K562 (cell line): ENCODE measurements at regions not wholly inside any gene's neighbourhood (a gene's known extent, or its start where the extent isn't known, plus 50 kb on each side); places are given as distances from the start of the nearest gene placed in this dataset.

ENCODE experiments used
- ATAC-seq: fragments of 200-7000 bp; cut with Tn5 transposase; 3 replicates; pipeline ENCODE4 v1.9.1; 2020; ENCODE audit warnings: moderate library complexity
- BruUV-seq: library from RNA; stranded (reverse); fragments of 400-500 nt; replicated peaks from 2 replicates; lab custom pipeline; 2021; lab: Mats Ljungman, UMichigan
- CTCF ChIA-PET: fragments of 300-600 bp; formaldehyde crosslinking; extraction: SDS; loops from one replicate; lab custom pipeline; 2021; ENCODE audit warnings: low intra/inter-chr PET ratio; lab: Yijun Ruan, JAX
- POLR2A ChIA-PET: fragments of 300-600, 350-650 bp; sonication (Branson Sonifier 250); formaldehyde crosslinking; extraction: SDS; loops from one replicate; lab custom pipeline; 2021; ENCODE audit warnings: antibody characterized with exemption, inconsistent platforms; lab: Yijun Ruan, JAX
- DNase-seq, 4 experiments: peaks; one replicate each; pipeline versions ENCODE4 v3.0.0 to v3.0.0-alpha.2; 2011 to 2018; ENCODE audit warnings: low spot score in 3 of 4, mixed read lengths in 3 of 4; ENCODE audit errors: extremely low read depth in 1 of 4
- FAIRE-seq: peaks from 2 replicates; lab custom pipeline; 2011; peaks lifted over from hg19 to GRCh38; lab: Jason Lieb, UNC
- H2AFZ ChIP-seq: 2 replicates; pipeline ENCODE4 v1.6.0; 2011; ENCODE audit warnings: low read depth, low read length, control low read depth, inconsistent platforms
- H3K27ac ChIP-seq: fragments of 200-600 bp; 3 replicates; pipeline ENCODE4 v1.8.0; 2011; ENCODE audit warnings: low read depth, mild to moderate bottlenecking, control low read depth, inconsistent platforms, low read length, moderate library complexity, mixed read lengths; ENCODE audit errors: extremely low read depth
- H3K27me3 ChIP-seq, 2 experiments: fragments of 300-600 bp in 1 of 2; 2 replicates in 1 of 2; 3 replicates in 1 of 2; pipeline versions ENCODE4 v1.6.0 to v1.8.0; 2011; ENCODE audit warnings: inconsistent platforms in 2 of 2, low read length in 2 of 2, mild to moderate bottlenecking in 1 of 2, mixed read lengths in 1 of 2, moderate library complexity in 1 of 2; ENCODE audit not compliant: control insufficient read depth in 2 of 2, insufficient read depth in 2 of 2
- H3K36me3 ChIP-seq: fragments of 300-600 bp; 3 replicates; pipeline ENCODE4 v1.8.0; 2011; ENCODE audit warnings: mild to moderate bottlenecking, low read length, inconsistent platforms; ENCODE audit not compliant: control insufficient read depth, insufficient read depth
- H3K4me1 ChIP-seq, 2 experiments: fragments of 200-600 bp in 1 of 2; replicated peaks in 1 of 2; 2 replicates in 1 of 2; 3 replicates in 1 of 2; pipeline versions ENCODE4 v1.5.1 to v1.8.0; 2011; ENCODE audit warnings: inconsistent platforms in 2 of 2, low read length in 2 of 2, mild to moderate bottlenecking in 1 of 2, mixed read lengths in 1 of 2, moderate library complexity in 1 of 2; ENCODE audit not compliant: control insufficient read depth in 2 of 2, insufficient read depth in 2 of 2
- H3K4me2 ChIP-seq: 2 replicates; pipeline ENCODE4 v1.6.1; 2011; ENCODE audit warnings: low read length, control low read depth, inconsistent platforms, mixed read lengths; ENCODE audit not compliant: insufficient read depth
- H3K4me3 ChIP-seq: fragments of 200-600 bp; sonication (generic), shearing (Covaris generic); 2 replicates; pipeline ENCODE4 v1.5.1; 2016; ENCODE audit warnings: control low read depth, inconsistent platforms
- H3K79me2 ChIP-seq: fragments of 200-600 bp; 3 replicates; pipeline ENCODE4 v1.8.0; 2011; ENCODE audit warnings: low read length, inconsistent platforms; ENCODE audit not compliant: control insufficient read depth, insufficient read depth
- H3K9ac ChIP-seq, 2 experiments: 2 replicates each; pipeline versions ENCODE4 v1.6.0 to v1.6.1; 2011; ENCODE audit warnings: low read depth in 2 of 2, low read length in 2 of 2, control low read depth in 1 of 2, inconsistent platforms in 1 of 2, mild to moderate bottlenecking in 1 of 2, mixed read lengths in 1 of 2; ENCODE audit not compliant: insufficient read depth in 1 of 2
- H3K9me1 ChIP-seq: one replicate; pipeline ENCODE4 v1.6.0; 2011; ENCODE audit warnings: inconsistent platforms, mild to moderate bottlenecking, low read length, moderate library complexity; ENCODE audit not compliant: control insufficient read depth, insufficient read depth
- H3K9me3 ChIP-seq: replicated peaks from 2 replicates; pipeline ENCODE4 v1.5.1; 2011; ENCODE audit warnings: low read depth, low read length, inconsistent platforms; ENCODE audit not compliant: control insufficient read depth, insufficient read depth
- H4K20me1 ChIP-seq: replicated peaks from 2 replicates; pipeline ENCODE4 v1.6.1; 2011; ENCODE audit warnings: low read length, inconsistent platforms, mixed read lengths; ENCODE audit not compliant: control insufficient read depth, insufficient read depth
- ARID1B ChIP-seq: fragments of 450-650 bp; IDR thresholded peaks from 2 replicates; pipeline ENCODE4 v1.6.1; 2016; ENCODE audit warnings: antibody characterized with exemption, mild to moderate bottlenecking, inconsistent platforms
- HEY1 ChIP-seq: fragments of 250-450 bp; sonication (Bioruptor Pico); IDR thresholded peaks from 2 replicates; pipeline ENCODE4 v1.5.0; 2020; ENCODE audit warnings: mild to moderate bottlenecking, moderate library complexity, borderline replicate concordance
- KDM4B ChIP-seq, 2 experiments: fragments of 450-650 bp in 1 of 2; sonication (generic) in 1 of 2; IDR thresholded peaks; 2 replicates each; pipeline ENCODE4 v1.6.1; 2016 to 2017; ENCODE audit warnings: borderline replicate concordance in 2 of 2, antibody characterized with exemption in 1 of 2, low read depth in 1 of 2, mild to moderate bottlenecking in 1 of 2
- SNRNP70 ChIP-seq: fragments of 200-400 bp; formaldehyde crosslinking; optimal IDR thresholded peaks from 2 replicates; pipeline ENCODE3; 2017; ENCODE audit warnings: low read depth, low read length
- ZNF586 ChIP-seq: fragments of 450-650 bp; formaldehyde crosslinking; conservative IDR thresholded peaks from 2 replicates; pipeline ENCODE4 v1.4.0; 2020; ENCODE audit warnings: mild to moderate bottlenecking, moderate library complexity
- ZNF668 ChIP-seq: fragments of 250-450 bp; sonication (Bioruptor Pico); IDR thresholded peaks from 2 replicates; pipeline ENCODE4 v1.8.0; 2022; ENCODE audit warnings: mild to moderate bottlenecking, inconsistent platforms
- WGBS: fragments of 100-300 bp; shearing (Covaris generic); methylation state at CpG from one replicate; pipeline ENCODE4 v1.1.6; 2016; ENCODE audit warnings: low coverage, mixed read lengths; ENCODE audit not compliant: insufficient coverage; ENCODE audit errors: missing lambda C conversion rate; 5-methylcytosine and 5-hydroxymethylcytosine counted together
- in situ Hi-C: fragments of 300-500 bp; cut with MboI; formaldehyde crosslinking; loops from 4 replicates; pipeline ENCODE4 v1.15.0; 2018; ENCODE audit warnings: inconsistent platforms, mixed read lengths
- intact Hi-C: fragments of 100-400 bp; cut with micrococcal nuclease; formaldehyde crosslinking; loops from 2 replicates; pipeline ENCODE4 v1.14.2; 2022
- TF ChIP-seq, protein P1 (sequence below): fragments of 450-650 bp; IDR thresholded peaks from 2 replicates; pipeline ENCODE4 v1.6.1; 2016; ENCODE audit warnings: antibody characterized with exemption

DNA sequence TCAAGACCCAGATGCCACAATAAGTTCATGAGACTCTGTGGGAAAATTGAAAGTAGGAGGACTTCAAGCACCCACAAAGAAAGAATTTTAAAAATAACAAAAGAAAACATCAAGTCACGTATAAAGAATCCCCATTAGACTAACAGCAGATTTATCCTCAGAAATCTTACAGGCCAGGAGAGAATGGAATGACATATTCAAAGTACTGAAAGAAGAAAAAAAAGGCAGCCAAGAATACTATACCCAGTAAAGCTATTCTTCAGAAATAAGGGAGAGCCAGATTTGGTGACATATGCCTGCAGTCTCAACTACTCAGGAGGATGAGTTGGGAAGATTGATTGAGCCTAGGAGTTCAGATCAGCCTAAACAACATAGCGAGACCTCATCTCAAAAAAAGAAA lies 84.3 kb upstream of the CD53 start (continued):
- TF ChIP-seq, protein P1, sequence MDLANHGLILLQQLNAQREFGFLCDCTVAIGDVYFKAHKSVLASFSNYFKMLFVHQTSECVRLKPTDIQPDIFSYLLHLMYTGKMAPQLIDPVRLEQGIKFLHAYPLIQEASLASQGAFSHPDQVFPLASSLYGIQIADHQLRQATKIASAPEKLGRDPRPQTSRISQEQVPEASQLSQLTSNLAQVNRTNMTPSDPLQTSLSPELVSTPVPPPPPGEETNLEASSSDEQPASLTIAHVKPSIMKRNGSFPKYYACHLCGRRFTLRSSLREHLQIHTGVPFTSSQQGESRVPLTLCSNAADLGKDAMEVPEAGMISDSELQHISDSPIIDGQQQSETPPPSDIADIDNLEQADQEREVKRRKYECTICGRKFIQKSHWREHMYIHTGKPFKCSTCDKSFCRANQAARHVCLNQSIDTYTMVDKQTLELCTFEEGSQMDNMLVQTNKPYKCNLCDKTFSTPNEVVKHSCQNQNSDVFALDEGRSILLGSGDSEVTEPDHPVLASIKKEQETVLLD = no peak

DNA sequence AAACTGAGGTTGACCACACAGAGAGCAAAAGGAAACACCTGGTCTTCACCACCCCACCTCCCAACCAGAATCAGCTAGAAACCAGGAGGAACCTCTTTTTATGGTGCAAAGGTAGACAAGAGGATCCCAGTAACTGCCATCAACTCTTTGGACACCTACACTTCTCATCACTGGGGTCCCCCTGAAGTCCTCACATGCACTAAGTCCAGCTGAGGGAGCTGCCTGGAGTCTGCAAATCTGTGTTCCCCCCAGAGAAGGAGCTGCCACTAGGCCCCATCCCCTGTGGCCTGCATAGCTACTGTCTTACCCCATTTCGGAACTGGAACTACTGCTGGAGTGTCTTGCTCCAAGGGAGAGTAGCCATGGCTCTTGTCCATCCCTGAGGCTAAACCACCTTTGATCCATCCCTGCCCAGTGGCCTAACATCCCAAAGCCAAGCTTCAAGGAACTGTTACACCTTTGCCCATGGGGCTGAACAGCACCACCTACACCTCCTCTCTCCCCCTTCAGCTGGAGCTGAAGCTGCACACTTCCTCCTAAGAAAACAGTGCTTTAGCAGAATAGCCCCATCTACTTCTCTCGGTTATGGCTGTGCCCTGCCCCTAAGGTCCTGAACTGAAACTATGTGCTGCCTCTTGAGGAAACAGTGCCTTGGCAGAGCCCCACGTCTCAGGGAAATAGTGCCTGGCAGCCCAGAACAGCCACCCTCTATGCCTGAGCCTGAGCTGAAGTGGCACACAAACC lies 85.4 kb upstream of the CD53 start:
- BruUV-seq = no TSS peak
- POLR2A ChIA-PET = interaction anchor here (0.9 to 1.5 kb wide), 2 partner anchors 8 to 15 kb away, joined by 3 to 5 read pairs; no protein-coding TSS in a partner anchor
- no peak overlapping the region for H3K4me3 ChIP-seq
- TF ChIP-seq SNRNP70 = no peak
- no peak for TF ChIP-seq ZNF668 (CRISPR knock-in tag)
- TF ChIP-seq HEY1 = no peak
- TF ChIP-seq ARID1B = no peak
- TF ChIP-seq ZNF586 (CRISPR knock-in tag) = no peak
- TF ChIP-seq KDM4B (IDR thresholded peaks at IDR 0.05; ENCODE audit: borderline replicate concordance in 2 of 2, low read depth in 1 of 2) = no peak

More for the DNA sequence above, 85.4 kb upstream of the CD53 start:
- 0% methylated on average over 3 of the region's 3 CpGs for WGBS
- Histone ChIP-seq H3K4me2 (no peak overlapping the region), H4K20me1 (no peaks in the 10 kb centered on the region), H3K27ac (no peak overlapping the region), H3K9me3 (no peaks in the 10 kb centered on the region), H3K27me3 (no peaks in the 10 kb centered on the region), H3K36me3 (no peaks in the 10 kb centered on the region), H3K9me1 (no peaks in the 10 kb centered on the region), H2AFZ (no peak overlapping the region), H3K4me1 (no peaks in the 10 kb centered on the region), H3K9ac (no peak overlapping the region), H3K79me2 (no peaks in the 10 kb centered on the region)
- no peak for FAIRE-seq
- ATAC-seq = no peak
- CTCF ChIA-PET = no interaction called here
- no peak for DNase-seq
- in situ Hi-C loops (loop anchor here (10.0 kb wide), 1 partner anchor 207 kb away; no protein-coding TSS in a partner anchor), intact Hi-C loops (no loop called here)
